ENCODE measurements at regions not wholly inside any gene's neighbourhood (a gene's known extent, or its start where the extent isn't known, plus 50 kb on each side); places are given as distances from the start of the nearest gene placed in this dataset.

DNA sequence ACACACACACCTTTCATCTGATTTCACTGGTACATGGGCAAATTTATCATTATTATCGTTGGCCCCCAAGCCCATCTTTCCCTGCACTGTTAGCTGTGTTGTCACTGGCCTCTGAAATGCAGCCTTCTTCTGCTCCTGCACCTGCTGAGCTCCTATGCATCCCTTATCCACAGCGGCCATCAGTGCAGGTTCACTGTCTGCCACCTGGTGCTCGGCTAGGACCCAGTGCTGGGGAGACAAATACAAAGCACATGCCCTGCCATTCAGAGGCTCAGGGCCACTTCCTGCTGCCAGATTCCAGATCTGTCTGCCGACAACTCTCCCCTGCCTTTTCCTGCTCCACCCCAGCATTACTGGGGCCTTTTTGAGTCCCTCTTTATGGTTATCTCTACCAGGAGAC lies 1205.4 kb downstream of the TBC1D22A start:
- no peak overlapping the region for H3K4me3 ChIP-seq (replicated peaks; ENCODE audit: insufficient read depth, low read length)
- no peak for DNase-seq (ENCODE audit: low read depth in 1 of 2, low spot score in 1 of 2)
- TF ChIP-seq, protein P1, sequence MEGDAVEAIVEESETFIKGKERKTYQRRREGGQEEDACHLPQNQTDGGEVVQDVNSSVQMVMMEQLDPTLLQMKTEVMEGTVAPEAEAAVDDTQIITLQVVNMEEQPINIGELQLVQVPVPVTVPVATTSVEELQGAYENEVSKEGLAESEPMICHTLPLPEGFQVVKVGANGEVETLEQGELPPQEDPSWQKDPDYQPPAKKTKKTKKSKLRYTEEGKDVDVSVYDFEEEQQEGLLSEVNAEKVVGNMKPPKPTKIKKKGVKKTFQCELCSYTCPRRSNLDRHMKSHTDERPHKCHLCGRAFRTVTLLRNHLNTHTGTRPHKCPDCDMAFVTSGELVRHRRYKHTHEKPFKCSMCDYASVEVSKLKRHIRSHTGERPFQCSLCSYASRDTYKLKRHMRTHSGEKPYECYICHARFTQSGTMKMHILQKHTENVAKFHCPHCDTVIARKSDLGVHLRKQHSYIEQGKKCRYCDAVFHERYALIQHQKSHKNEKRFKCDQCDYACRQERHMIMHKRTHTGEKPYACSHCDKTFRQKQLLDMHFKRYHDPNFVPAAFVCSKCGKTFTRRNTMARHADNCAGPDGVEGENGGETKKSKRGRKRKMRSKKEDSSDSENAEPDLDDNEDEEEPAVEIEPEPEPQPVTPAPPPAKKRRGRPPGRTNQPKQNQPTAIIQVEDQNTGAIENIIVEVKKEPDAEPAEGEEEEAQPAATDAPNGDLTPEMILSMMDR (IDR thresholded peaks at IDR 0.05; ENCODE audit: insufficient read depth, low read length) = no peak
- TF ChIP-seq POLR2AphosphoS5 (IDR thresholded peaks at IDR 0.05; ENCODE audit: low read depth) = no peak
- TF ChIP-seq SPI1 (IDR thresholded peaks at IDR 0.05; ENCODE audit: borderline replicate concordance, low read depth) = no peak
- TF ChIP-seq, protein P2, sequence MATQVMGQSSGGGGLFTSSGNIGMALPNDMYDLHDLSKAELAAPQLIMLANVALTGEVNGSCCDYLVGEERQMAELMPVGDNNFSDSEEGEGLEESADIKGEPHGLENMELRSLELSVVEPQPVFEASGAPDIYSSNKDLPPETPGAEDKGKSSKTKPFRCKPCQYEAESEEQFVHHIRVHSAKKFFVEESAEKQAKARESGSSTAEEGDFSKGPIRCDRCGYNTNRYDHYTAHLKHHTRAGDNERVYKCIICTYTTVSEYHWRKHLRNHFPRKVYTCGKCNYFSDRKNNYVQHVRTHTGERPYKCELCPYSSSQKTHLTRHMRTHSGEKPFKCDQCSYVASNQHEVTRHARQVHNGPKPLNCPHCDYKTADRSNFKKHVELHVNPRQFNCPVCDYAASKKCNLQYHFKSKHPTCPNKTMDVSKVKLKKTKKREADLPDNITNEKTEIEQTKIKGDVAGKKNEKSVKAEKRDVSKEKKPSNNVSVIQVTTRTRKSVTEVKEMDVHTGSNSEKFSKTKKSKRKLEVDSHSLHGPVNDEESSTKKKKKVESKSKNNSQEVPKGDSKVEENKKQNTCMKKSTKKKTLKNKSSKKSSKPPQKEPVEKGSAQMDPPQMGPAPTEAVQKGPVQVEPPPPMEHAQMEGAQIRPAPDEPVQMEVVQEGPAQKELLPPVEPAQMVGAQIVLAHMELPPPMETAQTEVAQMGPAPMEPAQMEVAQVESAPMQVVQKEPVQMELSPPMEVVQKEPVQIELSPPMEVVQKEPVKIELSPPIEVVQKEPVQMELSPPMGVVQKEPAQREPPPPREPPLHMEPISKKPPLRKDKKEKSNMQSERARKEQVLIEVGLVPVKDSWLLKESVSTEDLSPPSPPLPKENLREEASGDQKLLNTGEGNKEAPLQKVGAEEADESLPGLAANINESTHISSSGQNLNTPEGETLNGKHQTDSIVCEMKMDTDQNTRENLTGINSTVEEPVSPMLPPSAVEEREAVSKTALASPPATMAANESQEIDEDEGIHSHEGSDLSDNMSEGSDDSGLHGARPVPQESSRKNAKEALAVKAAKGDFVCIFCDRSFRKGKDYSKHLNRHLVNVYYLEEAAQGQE (IDR thresholded peaks at IDR 0.05; ENCODE audit: insufficient replicate concordance, low read depth) = no peak
- no peak for TF ChIP-seq GABPA (IDR thresholded peaks at IDR 0.05; ENCODE audit: low read depth)
- H3K27ac ChIP-seq (replicated peaks) = no peak overlapping the region
- H3K27me3 ChIP-seq (ENCODE audit: insufficient read depth, poor library complexity, severe bottlenecking) = no peaks in the 10 kb centered on the region

DNA sequence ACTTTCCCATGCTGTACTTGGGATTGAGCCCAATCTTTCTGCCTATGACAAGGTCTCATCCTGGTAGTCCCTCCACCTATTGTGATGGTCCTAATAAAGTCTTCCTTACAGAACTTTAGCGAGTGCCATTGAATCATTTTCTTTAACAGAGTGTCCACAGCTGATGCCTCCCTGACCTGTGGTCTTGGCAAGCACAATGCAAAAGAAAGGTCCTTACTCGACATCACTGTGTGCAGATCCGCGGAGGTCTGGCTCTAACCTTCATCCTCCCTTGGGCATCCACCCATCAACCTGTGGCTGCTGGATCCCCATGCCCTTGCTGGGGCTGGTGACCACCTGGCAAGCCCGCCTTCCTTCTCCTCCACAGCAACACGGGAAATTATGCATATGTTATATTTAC lies 1203.9 kb downstream of the TBC1D22A start:
- Histone ChIP-seq H3K27ac (replicated peaks) (no peak overlapping the region), H3K4me3 (replicated peaks; ENCODE audit: insufficient read depth, low read length) (no peak overlapping the region), H3K27me3 (ENCODE audit: insufficient read depth, poor library complexity, severe bottlenecking) (no peaks in the 10 kb centered on the region)
- TF ChIP-seq SPI1 (IDR thresholded peaks at IDR 0.05; ENCODE audit: borderline replicate concordance, low read depth) = no peak
- TF ChIP-seq, protein P2 (IDR thresholded peaks at IDR 0.05; ENCODE audit: insufficient replicate concordance, low read depth) = no peak
- TF ChIP-seq GABPA (IDR thresholded peaks at IDR 0.05; ENCODE audit: low read depth) = no peak
- TF ChIP-seq, protein P1 (IDR thresholded peaks at IDR 0.05; ENCODE audit: insufficient read depth, low read length) = no peak
- DNase-seq (ENCODE audit: low read depth in 1 of 2, low spot score in 1 of 2) = no peak

DNA sequence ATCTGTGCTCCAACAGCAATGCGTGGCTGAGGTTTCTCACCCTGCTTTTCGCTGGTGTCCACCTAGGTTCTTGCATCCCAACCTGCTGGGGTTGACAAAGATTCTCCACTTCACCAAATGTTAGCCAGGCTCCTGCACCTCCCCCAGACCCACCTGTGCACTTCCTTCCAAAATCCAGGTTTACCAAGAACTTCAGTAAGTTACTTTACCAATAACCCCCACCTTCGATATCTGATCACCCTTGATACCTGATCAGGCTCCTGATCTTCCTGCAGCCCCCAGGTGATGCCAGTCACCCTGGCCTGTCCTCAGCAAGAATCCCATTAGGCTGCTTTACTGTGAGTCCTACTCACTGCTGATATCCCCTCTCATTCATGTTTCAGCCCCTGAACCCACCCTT lies 1203.4 kb downstream of the TBC1D22A start:
- Histone ChIP-seq H3K4me3 (replicated peaks; ENCODE audit: insufficient read depth, low read length) (no peak overlapping the region), H3K27ac (replicated peaks) (no peak overlapping the region), H3K27me3 (ENCODE audit: insufficient read depth, poor library complexity, severe bottlenecking) (no peaks in the 10 kb centered on the region)
- no peak for DNase-seq (ENCODE audit: low read depth in 1 of 2, low spot score in 1 of 2)
- TF ChIP-seq GABPA (IDR thresholded peaks at IDR 0.05; ENCODE audit: low read depth) = no peak

DNA sequence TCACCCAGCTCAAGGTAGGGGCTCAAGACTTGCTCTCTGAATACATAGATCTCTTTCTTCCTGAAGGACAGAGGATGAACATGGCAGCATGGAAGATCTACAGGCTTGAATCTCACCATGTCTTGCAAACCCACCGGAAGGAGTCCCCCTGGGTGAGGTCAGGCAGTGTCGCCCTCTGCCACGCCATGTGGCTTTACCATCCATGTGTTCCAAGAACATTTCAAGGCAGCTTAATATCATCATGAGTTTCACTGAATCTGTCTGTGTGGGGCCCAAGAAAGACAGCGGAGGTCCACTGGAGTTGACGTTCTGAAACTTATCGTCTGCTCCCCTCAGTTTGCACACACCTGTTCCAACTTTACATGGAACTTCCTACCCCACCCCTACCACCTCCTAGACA lies 1202.6 kb downstream of the TBC1D22A start:
- Histone ChIP-seq H3K27me3 (ENCODE audit: insufficient read depth, poor library complexity, severe bottlenecking) (no peaks in the 10 kb centered on the region), H3K4me3 (replicated peaks; ENCODE audit: insufficient read depth, low read length) (no peak overlapping the region), H3K27ac (replicated peaks) (no peak overlapping the region)
- DNase-seq (ENCODE audit: low read depth in 1 of 2, low spot score in 1 of 2) = no peak
- TF ChIP-seq GABPA (IDR thresholded peaks at IDR 0.05; ENCODE audit: low read depth) = no peak
- TF ChIP-seq, protein P2 (IDR thresholded peaks at IDR 0.05; ENCODE audit: insufficient replicate concordance, low read depth) = no peak
- TF ChIP-seq, protein P1 (IDR thresholded peaks at IDR 0.05; ENCODE audit: insufficient read depth, low read length) = no peak
- TF ChIP-seq POLR2AphosphoS5 (IDR thresholded peaks at IDR 0.05; ENCODE audit: low read depth) = no peak
- no peak for TF ChIP-seq SPI1 (IDR thresholded peaks at IDR 0.05; ENCODE audit: borderline replicate concordance, low read depth)

All from HL-60 (cell line).